HPDE6-E6E7 (cell line): ENCODE measurements at regions not wholly inside any gene's neighbourhood (a gene's known extent, or its start where the extent isn't known, plus 50 kb on each side); places are given as distances from the start of the nearest gene placed in this dataset.
A peak's percentile ranks its signal among the peaks of the same experiment; 100 is the strongest.
"Not testable (repeated sequence)": the region's sequence is repeated elsewhere in the genome, so short reads cannot be mapped to it uniquely, and the experiment has no call there.

Source experiments
- DNase-seq: peaks from one replicate; pipeline ENCODE4 v3.0.0; 2011; ENCODE audit warnings: missing footprints; ENCODE audit errors: extremely low spot score

DNA sequence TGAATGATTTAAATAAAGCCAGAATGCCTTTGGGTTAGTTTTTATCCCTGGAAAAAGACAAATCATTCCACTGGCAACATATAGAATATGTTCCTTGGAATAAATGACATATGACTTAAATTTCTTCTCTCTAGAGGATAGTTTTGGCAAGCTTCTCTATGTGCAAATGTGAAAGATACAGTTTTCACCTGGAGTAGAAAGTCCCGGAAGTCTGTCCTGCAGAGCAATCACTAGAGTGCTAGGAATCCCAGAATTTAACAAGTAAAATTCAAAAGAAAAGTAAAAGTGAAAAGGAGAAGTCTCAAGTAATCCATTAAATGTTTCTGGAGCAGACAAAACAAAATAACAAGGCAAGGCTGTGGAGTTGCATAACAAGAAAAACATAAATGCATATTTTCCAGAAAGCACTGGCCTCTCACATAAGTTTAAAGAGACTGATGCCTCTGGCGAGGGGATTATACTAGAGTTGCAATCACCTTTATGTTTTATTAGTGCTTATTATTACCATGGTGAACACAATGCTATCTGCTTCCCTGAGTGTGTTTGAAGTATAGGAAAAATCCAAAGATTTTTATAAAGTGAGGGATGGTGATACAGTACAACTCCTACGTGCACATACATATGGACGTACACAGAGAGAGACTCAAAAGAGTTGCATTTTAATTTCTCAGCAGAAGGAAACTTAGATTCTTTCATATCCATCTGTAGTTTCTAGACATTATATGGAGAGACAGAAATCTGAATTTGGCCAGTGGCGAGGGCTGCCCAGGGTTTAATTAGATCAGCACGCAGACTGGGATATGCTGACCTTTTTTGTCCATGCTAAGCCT is 188.3 kb upstream of the ANKRD55 start:
- DNase-seq, result no peak

DNA sequence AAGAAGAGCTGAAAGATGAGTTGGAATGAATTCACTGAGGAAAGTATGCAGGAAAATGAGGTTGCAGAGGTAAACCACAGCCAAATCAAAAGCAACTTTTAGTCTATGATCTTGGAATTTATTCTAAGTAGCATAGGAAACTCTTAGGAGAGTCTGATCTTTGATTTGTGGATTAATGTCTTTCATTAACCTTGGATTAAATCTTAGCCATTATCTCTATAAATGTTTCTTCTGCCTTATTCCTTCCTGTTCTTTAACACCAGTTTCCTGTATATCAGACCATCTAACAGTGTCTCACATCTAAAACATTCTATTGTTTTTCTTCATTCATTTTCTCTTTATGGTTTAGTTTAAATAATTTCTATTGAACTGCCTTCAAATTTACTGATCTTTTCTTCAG is 187.2 kb upstream of the ANKRD55 start:
- DNase-seq, result no peak

- DNase-seq, result no peak
These were observed 186.5 kb upstream of the ANKRD55 start for GRCh38 chr5:56419667-56420066.

- DNase-seq, result no peak
These were observed 182.2 kb upstream of the ANKRD55 start for GRCh38 chr5:56415356-56415765.

GRCh38 chr5:56414066-56414465 is 180.9 kb upstream of the ANKRD55 start:
- no peak for DNase-seq

GRCh38 chr5:56413546-56413945 is 180.4 kb upstream of the ANKRD55 start:
- DNase-seq, result no peak

DNA sequence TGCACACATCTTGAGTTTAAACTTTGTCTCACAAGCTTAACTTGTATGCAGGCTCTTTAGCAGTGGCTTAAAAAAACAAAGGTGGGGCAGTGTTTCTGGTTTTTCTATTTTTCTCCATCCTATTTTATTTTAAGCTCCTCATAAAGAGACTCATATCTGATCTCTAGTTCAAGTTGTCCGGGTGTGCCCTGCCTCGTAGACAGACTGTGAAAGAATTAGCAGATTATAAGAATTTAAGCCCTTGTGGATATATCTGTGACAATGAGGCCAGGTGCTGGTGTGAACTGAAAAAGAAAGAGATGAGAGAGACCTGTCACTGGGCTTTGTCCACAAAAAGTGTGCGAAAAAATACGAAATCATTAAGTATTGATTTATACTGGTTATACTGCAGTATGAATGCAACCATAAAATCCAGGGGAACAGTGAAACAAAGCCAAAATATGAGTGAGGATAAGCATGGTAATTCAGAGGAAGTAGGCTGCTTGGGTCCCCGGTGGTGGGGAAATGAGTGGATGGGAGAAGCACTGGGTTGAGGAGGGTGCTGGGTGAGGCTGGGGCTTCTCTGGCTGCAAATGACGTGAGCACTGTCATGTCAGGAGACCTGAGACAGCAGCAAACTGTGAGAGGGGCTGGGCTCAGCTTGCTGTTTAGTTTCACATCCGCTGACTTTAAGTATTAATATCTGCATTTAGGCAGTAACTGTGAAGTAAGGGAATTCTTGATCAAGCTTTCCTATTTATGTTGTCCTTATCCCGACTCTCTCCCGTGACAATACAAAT is 179.7 kb upstream of the ANKRD55 start:
- no peak for DNase-seq

DNA sequence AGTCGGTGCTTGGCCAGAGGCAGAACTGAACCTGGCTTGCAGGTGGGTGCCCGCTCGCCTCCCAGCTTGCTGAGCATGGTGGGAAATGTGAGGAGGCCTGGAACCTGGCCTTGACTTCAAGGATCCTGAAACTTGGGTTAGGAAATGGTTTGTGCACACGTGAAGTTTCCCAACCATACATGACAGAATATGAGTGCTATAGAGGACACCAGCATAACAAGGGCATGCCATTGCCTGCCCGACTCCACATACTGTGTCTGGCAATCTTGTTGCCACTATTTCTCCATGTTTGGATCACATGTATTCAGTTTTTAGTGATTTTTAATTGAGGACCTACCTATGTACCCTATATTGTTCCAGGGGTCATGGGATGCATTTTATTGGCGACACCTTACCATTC is 177.6 kb upstream of the ANKRD55 start:
- no peak for DNase-seq

DNA sequence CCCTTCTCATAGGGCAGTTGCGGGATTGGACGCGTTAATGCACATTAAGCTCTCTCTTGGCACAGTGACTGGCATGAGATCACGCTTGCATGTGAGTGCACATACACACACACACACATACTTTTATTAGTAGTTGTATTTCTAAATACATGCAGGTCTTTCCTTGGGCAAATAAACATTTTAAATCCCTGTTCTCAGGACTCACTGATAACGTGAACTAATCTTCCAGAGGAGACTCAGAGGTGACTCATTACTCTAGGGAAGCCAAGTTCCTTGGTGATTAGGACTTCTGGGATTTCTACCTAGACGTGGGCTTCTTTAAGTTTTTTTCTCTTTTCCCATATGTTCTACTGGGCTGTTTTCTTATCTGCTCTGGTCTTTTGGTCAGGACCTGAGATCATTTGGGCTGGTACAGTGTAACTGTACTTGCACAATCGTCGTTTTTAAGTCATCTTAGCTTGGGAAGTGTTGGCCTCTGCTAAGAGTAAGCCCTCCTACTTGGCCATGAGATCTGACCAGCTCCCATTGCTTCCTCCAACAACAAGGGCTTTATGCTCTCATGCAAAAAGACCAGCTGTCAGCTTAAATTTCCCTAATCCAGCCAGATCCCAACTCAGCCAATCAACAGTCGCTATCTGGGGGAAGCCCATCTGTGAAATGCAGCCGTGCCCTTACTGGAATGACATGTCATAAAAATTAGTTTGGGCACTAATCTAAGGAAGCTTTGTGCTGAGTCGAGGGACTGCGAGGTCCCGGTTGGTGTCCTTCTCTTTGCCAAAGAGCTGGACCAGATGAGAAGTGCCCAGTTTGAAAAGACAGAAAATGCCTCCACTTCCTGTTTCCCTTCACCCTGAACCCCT is 176.4 kb upstream of the ANKRD55 start:
- DNase-seq, result peak; percentile 53

DNA sequence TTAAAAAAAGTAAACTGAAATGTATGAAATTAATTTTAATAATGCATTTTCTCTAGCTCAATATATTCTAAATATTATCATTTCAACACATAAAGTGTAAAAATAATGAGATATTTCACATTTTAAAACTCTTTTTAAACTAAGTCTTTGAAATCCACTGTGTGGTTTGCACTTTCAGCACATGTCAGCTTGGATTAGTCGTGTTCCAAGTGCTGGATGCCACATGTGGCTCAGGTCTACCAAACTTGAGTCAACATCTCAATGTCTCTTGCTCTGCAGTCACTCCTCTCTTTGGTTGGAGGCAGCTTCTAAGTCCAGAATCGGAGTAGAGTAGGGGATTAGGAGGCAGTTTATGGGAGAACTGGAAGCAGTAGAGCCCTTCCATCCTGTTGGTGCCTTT is 173.7 kb upstream of the ANKRD55 start:
- no peak for DNase-seq

GRCh38 chr5:56406221-56406620 is 173.1 kb upstream of the ANKRD55 start:
- no peak for DNase-seq

GRCh38 chr5:56405116-56405908 is 172.2 kb upstream of the ANKRD55 start:
- DNase-seq, result no peak

DNA sequence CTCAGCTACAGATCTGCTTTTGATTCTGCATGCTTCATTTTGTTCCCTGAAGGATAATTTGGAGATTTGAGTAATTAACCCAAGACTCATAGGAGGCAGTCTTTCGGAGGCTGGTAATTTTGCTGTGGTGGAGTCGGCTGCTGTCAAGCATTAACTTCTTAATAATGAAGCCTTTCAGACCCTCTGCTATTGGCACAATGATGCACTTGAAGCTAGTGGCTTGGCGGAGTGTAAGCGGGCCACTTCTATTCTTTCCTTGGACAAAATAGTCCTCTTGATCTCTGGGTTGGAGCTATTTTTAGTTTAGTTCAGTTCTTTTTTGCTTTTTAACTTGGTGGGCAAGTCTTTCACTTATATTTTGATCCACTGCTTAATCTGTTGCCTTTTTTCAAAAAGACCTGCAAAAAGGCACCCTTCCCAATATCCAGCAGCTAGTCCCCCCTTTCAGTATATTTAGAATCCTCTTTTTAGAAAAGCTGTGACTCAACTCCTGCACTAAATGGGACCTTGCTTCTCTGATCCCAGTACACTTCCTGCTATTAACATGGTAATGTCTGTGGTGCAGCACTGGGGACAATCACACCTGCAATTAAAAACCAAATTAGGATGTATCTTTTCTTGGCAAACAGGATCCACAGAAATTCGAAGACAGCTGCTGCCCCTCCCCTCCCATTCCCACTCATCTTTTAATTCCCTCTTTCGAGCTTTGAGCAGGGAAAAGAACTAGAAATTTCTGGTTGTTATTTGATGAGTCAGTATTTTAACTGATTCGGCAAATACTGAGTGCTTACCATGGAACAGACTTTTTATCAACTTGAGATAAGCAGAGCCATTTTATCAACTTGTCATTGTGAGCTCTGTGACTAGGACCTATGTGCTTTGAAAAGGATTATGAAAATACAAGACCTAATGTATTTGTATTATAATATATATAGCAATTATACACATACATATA is 169.4 kb upstream of the ANKRD55 start:
- no peak for DNase-seq

DNA sequence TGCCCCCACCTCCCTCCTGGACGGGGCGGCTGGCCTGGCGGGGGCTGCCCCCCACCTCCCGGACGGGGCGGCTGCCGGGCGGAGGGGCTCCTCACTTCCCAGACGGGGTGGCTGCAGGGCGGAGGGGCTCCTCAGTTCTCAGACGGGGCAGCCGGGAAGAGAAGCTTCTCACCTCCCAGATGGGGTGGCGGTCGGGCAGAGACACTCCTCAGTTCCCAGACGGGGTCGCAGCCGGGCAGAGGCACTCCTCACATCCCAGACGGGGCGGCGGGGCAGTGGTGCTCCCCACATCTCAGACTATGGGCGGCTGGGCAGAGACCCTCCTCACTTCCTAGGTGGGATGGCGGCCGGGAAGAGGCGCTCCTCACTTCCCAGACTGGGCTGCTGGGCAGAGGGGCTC is 164.7 kb upstream of the ANKRD55 start:
- not testable (repeated sequence) for DNase-seq

DNA sequence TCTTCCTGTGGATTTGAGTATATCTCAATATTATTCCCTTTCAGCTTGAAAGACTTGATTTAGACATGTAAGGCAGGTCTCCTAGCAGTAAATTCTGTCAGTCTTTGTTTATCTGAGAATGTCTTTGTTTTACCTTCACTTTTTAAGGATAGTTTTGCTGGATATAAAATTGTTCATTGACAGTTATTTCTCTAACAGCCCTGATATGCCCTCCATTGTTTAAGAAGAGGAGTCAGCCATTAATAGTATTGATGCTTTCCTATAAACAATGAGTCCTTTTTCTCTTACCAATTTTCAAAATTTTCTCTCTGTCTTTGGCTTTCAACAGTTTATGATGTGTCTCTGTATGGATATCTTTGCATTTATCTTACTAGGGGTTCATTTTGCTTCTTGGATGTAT is 163.5 kb upstream of the ANKRD55 start:
- DNase-seq, result no peak

GRCh38 chr5:56389261-56389660 is 156.1 kb upstream of the ANKRD55 start:
- DNase-seq, result no peak

DNA sequence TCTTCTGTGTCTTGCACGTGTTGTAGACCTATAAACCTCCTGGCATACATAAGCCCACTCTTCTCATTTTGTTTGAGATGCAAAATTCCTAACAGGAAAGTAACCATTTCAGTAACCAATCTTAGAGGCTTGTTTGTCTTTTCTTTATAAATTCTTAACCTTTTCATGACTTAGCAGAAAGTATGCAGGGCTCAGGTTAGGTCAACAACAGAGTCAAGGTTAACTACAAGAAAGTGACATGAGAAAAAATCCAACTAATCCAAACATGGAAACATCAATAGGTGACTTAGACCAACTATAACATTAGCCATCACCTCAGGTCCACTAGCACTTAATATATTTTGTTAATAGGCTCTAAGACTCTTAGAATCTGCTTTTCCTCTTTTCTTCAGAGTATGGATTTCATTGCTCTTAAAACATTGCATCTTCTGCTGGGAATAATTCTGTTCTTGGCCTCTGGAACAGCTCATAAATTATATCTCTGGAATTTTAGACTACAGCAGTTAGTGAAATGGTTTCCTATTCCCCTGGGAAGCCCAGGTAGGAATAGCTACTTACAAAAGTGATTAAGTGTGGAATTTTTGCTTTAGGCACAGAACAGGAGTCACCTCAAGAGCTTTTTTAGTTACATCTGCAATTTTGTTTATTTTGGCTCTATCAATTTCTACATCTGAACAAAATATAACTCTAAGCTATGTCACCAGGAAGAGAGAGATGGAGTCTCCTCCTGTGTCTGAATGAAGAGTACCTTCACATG is 155.3 kb upstream of the ANKRD55 start:
- DNase-seq, result no peak

GRCh38 chr5:56386046-56386445 is 152.9 kb upstream of the ANKRD55 start:
- no peak for DNase-seq

DNA sequence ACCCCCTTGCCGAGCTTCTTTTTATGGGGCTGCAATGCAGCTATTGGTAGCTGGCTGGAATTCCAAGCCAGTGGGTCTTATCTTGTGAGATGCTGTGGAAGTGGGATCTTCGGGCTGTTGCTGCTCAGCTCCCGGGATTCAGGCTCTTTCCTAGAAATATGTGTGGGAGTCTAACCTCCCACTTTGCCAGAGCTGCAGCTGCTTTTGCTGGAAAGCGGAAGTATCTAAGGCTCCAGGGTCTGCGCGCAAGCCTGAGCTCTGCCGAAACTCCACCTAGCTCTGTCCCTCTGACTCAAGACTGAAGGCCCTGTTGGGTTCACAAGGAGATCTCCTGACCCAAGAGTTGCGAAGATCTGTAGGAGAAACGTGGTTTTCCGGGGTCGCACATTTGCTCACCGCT is 151.1 kb upstream of the ANKRD55 start:
- no peak for DNase-seq
